ENCODE measurements at regions not wholly inside any gene's neighbourhood (a gene's known extent, or its start where the extent isn't known, plus 50 kb on each side); places are given as distances from the start of the nearest gene placed in this dataset.

DNA sequence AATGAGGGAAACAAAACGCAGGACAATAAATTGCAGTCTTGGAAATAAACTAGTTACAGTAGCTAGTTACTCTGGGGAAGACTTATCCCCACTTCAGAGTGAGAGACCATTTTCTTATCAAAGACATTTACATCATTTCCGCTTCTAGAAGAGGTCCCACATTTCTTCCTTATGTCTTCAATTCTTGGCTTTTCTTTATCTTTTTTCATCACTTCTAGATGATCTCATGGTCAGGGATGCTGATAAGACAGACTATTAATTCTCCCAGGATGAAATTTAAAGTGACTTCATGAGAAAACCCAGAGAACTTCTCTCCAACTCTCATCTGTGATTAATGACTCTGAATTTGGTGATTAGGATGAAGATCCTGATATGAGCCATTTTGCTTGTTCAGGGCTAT lies 229.1 kb downstream of the MTRR start:
- no peaks in the 10 kb centered on the region for H3K27me3 ChIP-seq
- DNase-seq = no peak
- no peaks in the 10 kb centered on the region for H3K9me3 ChIP-seq (replicated peaks in 1 of 3)
- no peak overlapping the region for H3K4me3 ChIP-seq
- H3K4me1 ChIP-seq (replicated peaks in 1 of 2) = no peaks in the 10 kb centered on the region
- intact Hi-C loops (cut with DNase I) = no loop called here
- WGBS, 4 donors = 55 to 61% (median 59%) methylated on average over 2 of the region's 2 CpGs
- no peaks in the 10 kb centered on the region for H3K36me3 ChIP-seq (replicated peaks in 1 of 2)
- no peak overlapping the region for H3K27ac ChIP-seq
- TF ChIP-seq, protein P1, sequence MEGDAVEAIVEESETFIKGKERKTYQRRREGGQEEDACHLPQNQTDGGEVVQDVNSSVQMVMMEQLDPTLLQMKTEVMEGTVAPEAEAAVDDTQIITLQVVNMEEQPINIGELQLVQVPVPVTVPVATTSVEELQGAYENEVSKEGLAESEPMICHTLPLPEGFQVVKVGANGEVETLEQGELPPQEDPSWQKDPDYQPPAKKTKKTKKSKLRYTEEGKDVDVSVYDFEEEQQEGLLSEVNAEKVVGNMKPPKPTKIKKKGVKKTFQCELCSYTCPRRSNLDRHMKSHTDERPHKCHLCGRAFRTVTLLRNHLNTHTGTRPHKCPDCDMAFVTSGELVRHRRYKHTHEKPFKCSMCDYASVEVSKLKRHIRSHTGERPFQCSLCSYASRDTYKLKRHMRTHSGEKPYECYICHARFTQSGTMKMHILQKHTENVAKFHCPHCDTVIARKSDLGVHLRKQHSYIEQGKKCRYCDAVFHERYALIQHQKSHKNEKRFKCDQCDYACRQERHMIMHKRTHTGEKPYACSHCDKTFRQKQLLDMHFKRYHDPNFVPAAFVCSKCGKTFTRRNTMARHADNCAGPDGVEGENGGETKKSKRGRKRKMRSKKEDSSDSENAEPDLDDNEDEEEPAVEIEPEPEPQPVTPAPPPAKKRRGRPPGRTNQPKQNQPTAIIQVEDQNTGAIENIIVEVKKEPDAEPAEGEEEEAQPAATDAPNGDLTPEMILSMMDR (IDR thresholded peaks at IDR 0.05) = no peak
- no peak for TF ChIP-seq POLR2A (IDR thresholded peaks at IDR 0.05)

DNA sequence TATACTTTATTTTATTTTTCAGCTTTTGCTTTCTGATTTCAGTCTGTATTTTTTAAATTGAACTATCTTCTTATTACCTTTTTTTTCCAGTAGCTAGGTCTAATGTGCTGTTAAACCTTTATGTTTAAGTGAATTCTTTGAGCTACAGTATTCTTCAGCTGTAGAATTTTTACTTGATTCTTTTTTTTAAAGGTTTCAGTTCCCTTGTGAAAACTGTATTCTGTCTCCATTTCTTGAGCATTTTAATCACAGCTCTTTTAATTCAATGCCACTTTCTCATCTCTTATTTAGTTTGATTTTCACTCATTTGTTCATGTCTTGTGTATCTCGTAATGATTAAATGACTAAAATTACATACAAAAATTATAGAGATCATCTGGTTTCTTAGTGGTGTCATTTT lies 233.8 kb downstream of the MTRR start:
- Histone ChIP-seq H3K27ac (no peak overlapping the region), H3K27me3 (no peaks in the 10 kb centered on the region), H3K9me3 (replicated peaks in 1 of 3) (peaks cover 0 to 4% (median 0%) of the 10 kb centered on the region in 3 donors), H3K36me3 (replicated peaks in 1 of 2) (no peaks in the 10 kb centered on the region), H3K4me1 (replicated peaks in 1 of 2) (no peaks in the 10 kb centered on the region), H3K4me3 (no peak overlapping the region)
- intact Hi-C loops (cut with DNase I) = no loop called here
- TF ChIP-seq, protein P1 (IDR thresholded peaks at IDR 0.05) = no peak
- WGBS, 4 donors = 59 to 80% (median 67%) methylated on average over 1 of the region's 1 CpG
- no peak for DNase-seq

GRCh38 chr5:8114597-8115266 lies 245.8 kb downstream of the MTRR start:
- WGBS, 4 donors = 51 to 58% (median 57%) methylated on average over 3 of the region's 3 CpGs
- intact Hi-C loops (cut with DNase I) = no loop called here
- TF ChIP-seq, protein P1 (IDR thresholded peaks at IDR 0.05) = no peak
- Histone ChIP-seq H3K36me3 (replicated peaks in 1 of 2) (no peaks in the 10 kb centered on the region), H3K9me3 (replicated peaks in 1 of 3) (no peaks in the 10 kb centered on the region), H3K27ac (no peak overlapping the region), H3K27me3 (no peaks in the 10 kb centered on the region), H3K4me3 (no peak overlapping the region), H3K4me1 (replicated peaks in 1 of 2) (no peaks in the 10 kb centered on the region)
- no peak for DNase-seq

DNA sequence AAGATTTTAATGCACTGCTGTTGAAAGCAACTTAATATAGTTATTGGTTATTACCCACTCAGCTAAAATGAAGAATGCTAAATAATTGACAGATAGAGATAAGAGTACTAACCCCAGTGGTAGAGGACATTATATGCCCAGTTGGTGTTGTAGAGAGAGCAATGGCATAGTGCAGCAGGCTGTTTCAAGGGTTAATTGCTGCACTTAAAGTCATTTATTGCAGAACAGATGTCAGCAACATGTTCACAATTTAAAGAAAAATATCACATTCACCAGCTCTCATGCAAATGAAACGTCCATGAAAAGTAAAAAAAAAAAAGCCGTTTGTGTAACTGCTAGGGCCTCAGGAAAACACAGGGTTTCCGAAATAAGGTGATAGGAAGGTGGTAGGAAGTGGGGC lies 254.6 kb downstream of the MTRR start:
- no peak overlapping the region for H3K27ac ChIP-seq
- DNase-seq = no peak
- intact Hi-C loops (cut with DNase I) = no loop called here
- H3K36me3 ChIP-seq (replicated peaks in 1 of 2) = no peaks in the 10 kb centered on the region
- H3K9me3 ChIP-seq (replicated peaks in 1 of 3) = no peaks in the 10 kb centered on the region
- 41 to 60% (median 49%) methylated on average over 3 of the region's 3 CpGs for WGBS, 4 donors
- TF ChIP-seq POLR2A (IDR thresholded peaks at IDR 0.05) = no peak
- TF ChIP-seq, protein P1 (IDR thresholded peaks at IDR 0.05) = no peak
- H3K27me3 ChIP-seq = no peaks in the 10 kb centered on the region
- H3K4me3 ChIP-seq = no peak overlapping the region
- H3K4me1 ChIP-seq (replicated peaks in 1 of 2) = no peaks in the 10 kb centered on the region
